NCI-H2196 (cell line): ENCODE measurements at regions not wholly inside any gene's neighbourhood (a gene's known extent, or its start where the extent isn't known, plus 50 kb on each side); places are given as distances from the start of the nearest gene placed in this dataset.

Experiments
- DNase-seq: peaks from one replicate; lab custom pipeline; 2025; ENCODE audit not compliant: unreplicated experiment; lab: John Stamatoyannopoulos, UW

DNA sequence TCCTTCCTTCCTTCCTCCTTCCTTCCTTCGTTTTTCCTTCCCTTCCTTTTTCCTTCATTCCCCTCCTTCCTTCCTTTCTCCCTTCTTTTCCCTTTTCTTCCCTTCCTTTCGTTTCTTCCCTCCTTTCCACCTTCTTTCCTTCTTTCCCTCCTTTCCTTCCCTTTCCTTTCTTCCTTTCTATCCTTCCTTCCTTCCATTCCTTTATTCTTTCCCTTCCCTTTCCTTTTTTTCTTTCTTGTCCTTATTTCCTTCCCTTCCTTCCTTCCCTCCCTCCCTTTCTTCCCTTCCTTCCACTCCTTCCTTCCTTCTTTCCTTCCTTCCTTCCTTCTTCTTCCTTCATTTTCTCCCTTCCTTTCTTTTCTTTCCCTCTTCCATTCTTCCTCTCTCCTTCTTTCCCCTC is 394.6 kb downstream of the GABRB3 start:
- no peak for DNase-seq

DNA sequence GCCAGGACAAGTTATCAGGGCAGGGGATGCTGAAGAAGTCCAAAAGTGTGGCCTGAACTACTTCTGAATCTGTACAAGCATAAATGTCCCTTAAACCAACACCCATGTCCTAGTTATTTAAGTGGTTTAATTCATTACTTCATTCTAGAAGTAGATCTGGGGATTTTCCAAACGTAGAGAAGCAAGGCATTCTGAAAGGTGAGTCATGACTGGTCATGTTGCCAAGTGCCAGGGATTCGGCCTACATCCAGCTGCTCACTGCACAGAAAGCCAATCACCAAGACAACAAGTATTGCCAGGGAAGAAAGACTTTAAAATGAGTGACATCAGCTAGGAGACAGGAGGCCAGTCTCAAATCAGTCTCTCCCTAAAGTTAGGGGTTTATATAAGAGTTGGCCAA is 396.6 kb downstream of the GABRB3 start:
- DNase-seq = no peak

GRCh38 chr15:26374806-26375205 is 398.1 kb downstream of the GABRB3 start:
- no peak for DNase-seq

DNA sequence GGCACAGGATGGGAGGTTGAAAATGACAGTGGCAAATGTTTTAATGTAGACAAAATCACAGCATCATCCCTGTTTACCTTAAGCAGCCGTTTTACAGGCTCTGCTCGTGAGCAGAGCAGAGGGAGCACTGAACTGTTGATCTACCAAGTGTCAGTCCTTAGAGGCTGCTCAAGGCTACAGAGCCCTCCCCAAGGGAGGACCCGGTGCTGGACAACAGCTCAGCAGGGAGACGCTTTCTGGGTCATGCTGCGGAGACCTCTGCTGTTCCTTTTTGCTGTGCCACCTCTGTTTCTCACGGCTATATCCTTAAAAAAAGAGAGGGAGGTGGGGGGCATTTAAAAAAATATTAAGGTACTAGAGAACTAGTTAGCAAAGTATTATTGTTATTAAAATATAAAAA is 400.2 kb downstream of the GABRB3 start:
- no peak for DNase-seq

- no peak for DNase-seq
Observed at GRCh38 chr15:26365077-26365476, 407.8 kb downstream of the GABRB3 start.

DNA sequence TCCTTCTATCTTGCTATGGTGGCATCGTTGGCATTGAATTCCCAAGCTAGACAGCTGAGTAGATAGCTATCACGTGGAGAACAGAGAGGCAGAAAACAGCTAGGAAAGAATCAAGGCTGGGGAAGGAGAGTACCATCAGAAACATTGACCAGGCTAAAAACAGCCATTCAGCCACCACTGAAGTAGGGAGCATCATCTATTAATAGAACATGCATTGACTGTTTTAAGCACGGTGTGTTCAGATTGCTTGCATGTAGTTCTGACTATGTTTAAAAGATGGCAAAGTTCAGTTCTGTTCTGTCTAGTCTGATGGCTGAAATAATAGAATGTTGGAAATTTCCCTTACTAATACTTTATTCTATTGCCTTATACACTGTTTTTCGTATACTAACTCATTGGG is 413.0 kb downstream of the GABRB3 start:
- DNase-seq = no peak

DNA sequence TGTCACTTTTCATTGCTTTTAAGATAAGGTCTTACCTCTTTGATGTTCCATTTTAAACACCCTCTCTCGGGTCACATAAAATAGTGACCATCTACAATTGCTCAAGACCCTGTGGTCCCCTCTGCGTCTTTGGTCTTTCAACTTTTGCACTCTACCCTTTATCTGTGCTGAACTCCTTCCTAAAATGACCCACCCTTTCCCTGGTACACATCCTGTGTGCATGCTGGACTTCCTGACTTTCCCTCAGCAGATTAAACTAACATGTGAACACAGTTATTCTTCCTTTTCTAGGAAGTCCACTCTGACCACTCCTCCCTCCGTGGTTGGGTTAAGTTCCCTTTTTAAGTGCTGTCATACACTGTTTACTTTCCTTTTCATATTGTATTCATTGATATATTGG is 414.2 kb downstream of the GABRB3 start:
- DNase-seq = no peak

GRCh38 chr15:26357653-26358052 is 415.2 kb downstream of the GABRB3 start:
- no peak for DNase-seq

DNA sequence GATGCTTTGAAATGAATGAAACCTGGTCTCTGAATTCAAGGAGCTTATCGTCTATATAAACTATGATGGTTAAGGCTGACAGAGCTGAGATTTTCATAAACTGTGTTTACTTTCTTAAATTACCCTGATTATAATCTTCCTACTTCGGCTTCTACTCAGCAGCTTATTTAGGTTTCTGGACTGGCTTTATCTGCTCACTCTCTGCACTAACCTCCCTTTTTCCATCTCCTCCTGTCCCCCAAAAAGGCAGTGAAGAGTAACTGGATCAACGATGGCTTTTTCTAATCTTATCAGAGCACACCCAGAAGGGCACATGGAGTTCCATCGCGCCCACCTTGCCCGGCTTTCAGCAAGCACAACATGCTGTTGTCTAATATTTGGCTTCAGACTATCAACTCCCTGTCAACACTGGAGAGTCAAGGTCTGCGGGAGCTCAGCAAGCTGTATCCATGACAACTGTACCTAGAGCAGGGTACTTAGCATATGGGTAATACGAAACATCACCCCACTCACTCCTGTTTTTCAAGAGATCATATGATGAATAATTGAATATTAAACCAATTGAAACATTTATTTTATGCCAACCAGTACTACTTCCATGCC is 417.3 kb downstream of the GABRB3 start:
- DNase-seq = no peak

GRCh38 chr15:26352909-26353308 is 420.0 kb downstream of the GABRB3 start:
- DNase-seq = no peak

- DNase-seq = no peak
Observed at GRCh38 chr15:26352406-26352805, 420.5 kb downstream of the GABRB3 start.

DNA sequence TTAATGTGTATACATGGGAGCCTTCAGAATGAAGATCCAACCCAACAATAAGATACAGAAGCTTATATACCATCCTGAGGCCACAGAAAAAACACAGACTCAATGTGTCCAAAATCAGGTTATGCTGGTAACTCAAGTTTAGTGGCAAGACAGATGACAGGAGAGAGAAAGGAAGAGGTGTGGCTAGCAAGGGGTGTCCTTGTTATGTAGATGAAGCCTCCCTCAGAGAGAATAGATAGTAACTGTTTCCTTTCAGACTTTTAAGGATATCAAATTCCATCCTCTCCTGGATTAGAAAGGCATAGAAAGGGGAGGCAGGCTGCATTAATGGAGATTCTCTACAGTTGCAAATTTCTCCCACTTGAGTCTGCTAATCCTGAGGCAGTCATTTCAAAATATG is 447.4 kb downstream of the GABRB3 start:
- no peak for DNase-seq

DNA sequence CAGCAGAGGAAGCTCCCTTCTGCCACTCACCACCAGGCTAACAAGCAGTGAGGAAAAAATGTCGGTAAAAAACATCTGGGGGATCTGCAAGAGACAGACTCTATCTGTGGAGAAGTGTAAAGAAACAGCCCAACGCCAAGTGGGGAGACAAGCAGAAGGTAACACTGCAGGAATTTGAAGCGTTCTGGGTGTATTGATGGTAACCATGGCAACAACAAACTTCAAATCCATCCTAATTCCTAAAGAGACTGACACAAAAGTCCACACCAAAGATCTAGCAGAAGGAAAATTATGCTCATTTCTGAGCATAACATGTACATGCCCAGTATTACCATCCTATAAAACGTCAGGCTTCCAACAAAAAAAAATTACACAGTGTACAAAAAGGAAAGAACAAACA is 449.3 kb downstream of the GABRB3 start:
- DNase-seq = no peak

DNA sequence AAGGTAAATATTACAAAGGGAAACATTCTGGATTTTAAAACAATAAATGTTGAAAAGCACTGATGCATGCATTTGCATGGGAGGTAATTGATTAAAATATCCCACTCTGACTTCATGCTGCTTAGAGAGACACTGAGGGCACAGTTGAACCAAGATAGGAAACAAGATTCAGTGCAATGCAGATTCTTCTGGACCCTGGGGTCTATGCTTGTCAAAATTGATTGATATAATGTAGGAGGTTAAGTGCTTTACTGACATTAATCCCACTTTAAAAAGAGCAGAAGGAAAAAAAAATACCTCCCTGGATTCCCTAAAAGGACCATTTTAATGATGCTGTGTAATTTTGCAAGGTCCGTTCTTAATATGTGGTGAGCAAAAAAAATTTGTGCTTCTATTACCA is 454.2 kb downstream of the GABRB3 start:
- no peak for DNase-seq

DNA sequence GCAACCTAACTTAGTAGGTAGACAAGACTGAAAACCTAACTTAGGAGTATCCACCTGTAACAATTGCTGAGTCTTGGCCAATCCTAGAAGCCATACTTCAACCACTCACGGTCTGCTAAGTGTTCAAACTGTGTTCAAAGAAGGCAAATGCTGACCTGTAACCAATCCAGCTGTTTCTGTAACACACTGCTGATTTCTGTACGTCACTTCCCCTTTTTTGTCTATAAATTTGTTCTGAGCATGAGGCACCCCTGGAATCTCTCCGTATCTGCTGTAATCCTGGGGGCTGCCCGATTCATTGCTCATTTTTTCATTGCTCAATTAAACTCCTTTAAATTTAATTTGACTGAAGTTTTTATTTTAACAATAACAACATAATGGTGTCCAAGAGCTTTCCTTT is 451.4 kb upstream of the ATP10A start:
- DNase-seq = no peak

DNA sequence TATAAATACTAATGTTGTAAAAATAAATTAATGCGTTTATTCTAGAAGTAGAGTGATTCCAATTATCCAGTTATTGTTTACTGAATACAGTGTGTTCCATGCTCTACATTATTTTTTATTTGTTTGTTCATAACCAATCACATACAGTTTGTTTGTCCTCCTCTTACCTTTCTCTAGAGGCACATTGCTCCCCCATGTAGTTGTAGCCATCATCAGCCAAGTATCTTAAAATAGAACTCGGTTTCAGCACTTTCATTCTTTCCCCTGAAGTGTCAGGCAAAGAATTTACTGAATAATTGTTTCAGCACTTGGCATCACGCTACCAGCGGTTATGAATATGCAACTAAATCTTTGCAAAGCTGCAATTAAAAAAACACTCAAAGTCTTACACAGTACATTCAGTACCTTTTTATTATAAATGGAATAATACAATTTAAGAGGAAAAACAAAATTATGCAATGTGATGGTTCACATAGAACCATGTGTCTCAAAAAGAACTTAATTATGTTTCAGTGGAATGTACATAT is 448.6 kb upstream of the ATP10A start:
- DNase-seq = no peak

DNA sequence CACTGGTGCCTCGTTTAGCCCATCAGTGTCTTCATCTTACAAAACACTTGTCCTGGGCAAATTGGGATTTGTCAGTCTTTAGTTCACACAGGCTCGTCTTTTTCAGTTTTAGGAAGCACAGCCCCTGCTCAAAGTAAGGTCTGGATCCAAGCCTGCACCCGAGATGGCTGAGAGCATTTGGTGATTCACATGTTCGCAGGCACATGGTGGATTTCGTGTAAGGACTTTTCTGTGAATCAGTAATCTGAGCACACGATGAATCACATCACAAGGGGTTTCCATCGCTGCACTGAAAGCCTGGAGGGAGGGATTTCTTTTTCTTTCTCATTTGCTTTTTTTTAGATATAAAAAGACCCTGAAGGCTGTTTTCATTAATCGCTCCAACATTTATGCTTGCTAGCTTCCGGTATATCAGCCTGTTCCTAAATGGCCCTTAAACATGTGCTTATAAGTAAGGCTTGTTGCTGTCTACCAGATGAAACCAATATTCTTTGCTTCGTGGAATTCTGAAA is 435.6 kb upstream of the ATP10A start:
- no peak for DNase-seq

DNA sequence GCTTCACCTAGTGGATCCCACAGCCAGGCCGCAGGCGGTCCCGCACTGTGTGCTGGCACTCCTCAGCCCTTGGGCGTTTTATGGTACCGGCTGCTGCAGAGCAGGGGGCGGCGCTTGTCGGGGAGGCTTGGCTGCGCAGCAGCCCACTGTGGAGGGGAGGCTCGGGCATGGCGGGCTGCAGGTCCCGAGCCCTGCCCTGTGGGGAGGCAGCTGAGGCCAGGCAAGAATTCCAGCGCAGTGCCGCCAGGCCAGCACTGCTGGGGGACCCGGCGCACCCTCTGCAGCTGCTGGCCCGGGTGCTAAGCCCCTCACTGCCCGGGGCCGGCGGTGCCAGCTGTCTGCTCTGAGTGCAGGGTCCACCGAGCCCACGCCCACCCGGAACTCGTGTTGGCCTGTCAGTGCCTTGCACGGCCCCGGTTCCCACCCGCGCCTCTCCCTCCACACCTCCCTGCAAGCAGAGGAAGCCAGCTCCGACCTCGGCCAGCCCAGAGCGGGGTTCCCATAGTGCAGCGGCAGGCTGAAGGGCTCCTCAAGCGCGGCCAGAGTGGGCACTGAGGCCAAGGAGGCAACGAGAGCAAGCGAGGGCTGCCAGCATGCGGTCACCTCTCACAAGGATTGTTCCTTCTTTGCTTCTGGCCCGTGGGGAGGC is 435.0 kb upstream of the ATP10A start:
- no peak for DNase-seq

- DNase-seq = no peak
Observed at GRCh38 chr15:26295336-26296085, 432.4 kb upstream of the ATP10A start.

DNA sequence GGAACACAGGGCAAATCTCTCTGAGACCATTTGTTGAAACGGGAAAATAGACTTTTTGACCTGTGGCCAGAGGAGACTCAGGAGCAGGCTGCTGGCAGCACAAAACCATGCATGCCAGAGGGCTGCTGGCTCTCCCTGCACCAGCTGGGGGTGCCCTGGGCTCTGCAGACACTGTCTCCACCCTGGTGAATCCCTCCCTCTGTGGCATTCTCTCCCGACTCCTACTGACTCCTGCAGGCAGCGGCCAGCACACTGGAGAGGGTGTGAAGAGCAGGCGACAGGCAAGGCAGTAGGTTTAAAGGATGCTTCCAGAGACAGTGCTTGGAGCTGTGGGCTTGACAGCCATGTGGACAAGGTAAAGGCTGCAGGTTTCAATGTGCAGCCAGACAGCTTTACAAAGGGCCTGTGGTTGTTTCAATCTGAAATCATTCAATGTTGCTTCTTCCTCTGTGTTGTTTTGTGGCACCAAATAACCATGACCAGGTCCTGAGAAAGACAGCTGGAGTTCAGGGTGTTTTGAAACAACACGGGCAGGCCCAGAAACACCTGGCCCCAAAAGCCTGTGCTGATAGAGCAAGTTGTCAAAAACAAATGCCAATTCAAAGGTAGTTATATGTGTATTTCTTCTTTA is 431.0 kb upstream of the ATP10A start:
- no peak for DNase-seq

- no peak for DNase-seq
Observed at GRCh38 chr15:26287381-26287780, 424.3 kb upstream of the ATP10A start.

DNA sequence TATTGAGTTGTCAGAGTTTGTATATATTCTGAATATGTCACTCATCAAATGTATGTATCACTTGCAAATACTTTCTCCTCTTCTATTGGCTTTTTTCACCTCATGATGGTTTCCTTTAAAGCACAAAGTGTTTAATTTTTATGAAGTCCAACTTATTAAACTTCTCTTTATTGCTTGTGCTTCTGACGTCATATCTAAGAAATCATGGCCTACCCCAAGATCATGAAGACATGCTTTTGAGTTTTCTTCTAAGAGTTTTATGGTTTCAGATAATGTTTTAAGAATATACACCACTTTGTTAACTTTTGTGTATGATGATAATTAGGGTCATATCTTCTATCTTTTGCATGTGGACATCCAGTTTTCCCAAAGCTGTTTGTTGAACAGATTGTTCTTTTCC is 417.2 kb upstream of the ATP10A start:
- DNase-seq = no peak
